ENCODE measurements at regions not wholly inside any gene's neighbourhood (a gene's known extent, or its start where the extent isn't known, plus 50 kb on each side); places are given as distances from the start of the nearest gene placed in this dataset.
"Not testable (repeated sequence)": the region's sequence is repeated elsewhere in the genome, so short reads cannot be mapped to it uniquely, and the experiment has no call there.

GRCh38 chr9:86601697-86602096 lies 247.5 kb upstream of the TUT7 start:
- DNase-seq, result no peak

DNA sequence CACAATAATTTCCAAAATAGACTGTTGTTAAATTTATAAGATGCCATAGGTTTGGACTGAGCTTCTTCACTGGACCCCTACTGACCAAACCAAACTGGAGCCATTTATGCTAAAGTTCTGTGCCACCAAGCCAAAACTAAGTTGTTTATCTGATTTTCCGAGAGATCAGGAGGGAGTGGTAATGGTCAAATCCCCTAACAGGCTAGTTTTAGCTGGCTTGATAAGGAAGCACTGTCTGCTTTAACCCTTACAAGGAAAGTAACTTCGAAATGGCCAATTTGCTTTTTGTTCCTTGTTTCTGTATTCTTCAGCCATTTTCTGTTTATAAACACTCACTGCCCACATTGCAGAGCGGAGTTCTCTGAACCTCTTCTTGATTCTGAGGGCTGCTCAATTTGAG lies 246.8 kb upstream of the TUT7 start:
- DNase-seq, result no peak

GRCh38 chr9:86600291-86600690 lies 246.1 kb upstream of the TUT7 start:
- DNase-seq, result peak; percentile 83

GRCh38 chr9:86599561-86599960 lies 245.4 kb upstream of the TUT7 start:
- DNase-seq, result no peak

GRCh38 chr9:86598411-86599239 lies 244.4 kb upstream of the TUT7 start:
- DNase-seq, result peak; percentile 74

DNA sequence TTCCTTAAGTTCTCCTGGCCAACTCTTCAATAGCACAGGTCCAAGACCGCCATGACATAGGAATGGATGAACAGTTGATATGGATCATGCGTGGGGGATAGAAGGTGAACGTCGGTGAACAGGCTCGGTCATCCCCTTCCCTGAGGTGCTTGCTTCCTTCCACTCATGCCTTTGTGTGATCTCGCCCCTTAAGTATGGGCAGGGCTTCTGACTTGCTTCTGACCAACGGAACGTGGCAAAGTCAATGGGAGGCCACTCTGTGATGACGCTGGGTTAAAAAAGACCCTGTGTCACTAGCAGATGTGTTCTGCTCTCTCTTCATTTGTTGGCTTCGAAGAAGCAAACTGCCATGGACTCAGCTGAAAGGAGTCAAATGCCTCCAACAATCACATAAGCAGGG lies 240.5 kb upstream of the TUT7 start:
- no peak for DNase-seq

- DNase-seq, result peak; percentile 33
These were observed 237.3 kb upstream of the TUT7 start for GRCh38 chr9:86591472-86591871.

DNA sequence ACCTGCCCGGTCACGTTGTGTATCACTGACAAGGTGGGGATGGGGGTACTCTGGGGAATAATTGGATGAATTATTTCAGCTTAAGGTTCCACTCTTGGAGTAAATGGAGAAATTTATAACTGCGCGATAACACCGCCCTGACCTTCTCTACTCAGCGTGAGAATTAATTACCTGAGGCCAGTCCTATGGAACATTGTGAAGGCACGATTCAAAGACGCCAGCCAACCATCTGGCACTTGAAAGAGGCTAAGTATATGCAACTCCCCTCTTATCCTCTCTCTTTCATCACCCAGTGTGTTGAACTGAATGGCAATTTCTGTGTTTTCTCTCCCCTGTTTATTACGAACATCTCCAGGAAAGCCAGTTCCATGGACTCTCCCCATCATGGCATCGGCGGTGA lies 235.5 kb upstream of the TUT7 start:
- no peak for DNase-seq

GRCh38 chr9:86589273-86589672 lies 235.1 kb upstream of the TUT7 start:
- DNase-seq, result no peak

DNA sequence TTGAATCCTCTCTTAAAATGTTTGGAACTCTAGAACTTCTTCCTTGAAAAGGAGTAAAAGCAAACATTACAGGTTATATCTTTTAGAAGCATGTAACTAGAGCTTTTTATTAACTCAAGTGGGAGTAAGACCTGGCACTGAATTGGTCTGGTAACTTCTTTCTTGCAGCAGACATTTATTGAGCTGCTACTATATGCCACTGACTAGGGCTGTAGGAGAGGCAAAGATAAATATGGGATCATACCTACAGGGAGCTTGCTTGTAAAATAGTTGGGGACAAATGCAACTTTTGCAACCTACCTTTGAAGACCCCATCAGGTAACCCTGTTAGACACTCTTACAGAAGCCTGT lies 231.9 kb upstream of the TUT7 start:
- DNase-seq, result no peak

GRCh38 chr9:86585422-86586143 lies 231.4 kb upstream of the TUT7 start:
- DNase-seq, result peak; percentile 12

DNA sequence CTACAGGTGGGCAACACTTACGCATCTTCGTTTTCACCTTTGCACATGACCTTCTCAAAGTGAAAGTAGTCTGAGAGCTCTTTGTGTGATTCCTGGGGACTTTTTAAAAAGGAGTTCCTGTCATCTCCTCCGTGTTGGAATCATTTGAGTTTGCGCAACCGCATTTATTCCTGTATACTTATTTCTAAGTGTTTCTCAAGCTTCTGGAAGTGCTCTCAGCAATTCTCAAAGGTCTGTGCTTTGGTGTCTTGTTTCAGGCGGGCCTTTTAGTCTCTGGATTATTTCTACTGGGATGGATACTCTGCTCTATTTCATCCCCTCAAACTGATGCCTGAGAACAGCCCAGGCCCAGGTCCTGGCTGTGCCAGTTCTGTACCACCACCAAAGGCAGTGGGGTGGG lies 226.5 kb upstream of the TUT7 start:
- DNase-seq, result peak; percentile 17

DNA sequence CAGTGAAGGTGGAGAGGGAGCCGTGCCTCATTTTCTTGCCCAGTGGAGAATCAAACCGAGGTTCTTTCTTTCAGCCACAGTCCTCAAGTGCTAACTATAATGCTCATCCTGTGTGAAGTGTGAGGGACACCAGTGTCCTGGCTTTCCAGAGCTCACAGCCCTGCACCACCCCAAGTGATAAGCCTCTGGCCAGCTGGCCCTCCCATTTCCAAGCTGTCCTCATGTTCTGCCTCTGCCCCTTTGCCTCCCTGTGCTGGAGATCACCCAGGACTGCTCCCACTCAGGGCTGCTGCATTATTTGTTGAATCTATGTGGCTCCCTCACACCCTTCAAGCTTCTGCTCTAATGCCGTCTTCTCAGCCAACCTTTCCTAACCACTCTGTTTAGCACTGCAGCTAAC lies 224.5 kb upstream of the TUT7 start:
- no peak for DNase-seq

DNA sequence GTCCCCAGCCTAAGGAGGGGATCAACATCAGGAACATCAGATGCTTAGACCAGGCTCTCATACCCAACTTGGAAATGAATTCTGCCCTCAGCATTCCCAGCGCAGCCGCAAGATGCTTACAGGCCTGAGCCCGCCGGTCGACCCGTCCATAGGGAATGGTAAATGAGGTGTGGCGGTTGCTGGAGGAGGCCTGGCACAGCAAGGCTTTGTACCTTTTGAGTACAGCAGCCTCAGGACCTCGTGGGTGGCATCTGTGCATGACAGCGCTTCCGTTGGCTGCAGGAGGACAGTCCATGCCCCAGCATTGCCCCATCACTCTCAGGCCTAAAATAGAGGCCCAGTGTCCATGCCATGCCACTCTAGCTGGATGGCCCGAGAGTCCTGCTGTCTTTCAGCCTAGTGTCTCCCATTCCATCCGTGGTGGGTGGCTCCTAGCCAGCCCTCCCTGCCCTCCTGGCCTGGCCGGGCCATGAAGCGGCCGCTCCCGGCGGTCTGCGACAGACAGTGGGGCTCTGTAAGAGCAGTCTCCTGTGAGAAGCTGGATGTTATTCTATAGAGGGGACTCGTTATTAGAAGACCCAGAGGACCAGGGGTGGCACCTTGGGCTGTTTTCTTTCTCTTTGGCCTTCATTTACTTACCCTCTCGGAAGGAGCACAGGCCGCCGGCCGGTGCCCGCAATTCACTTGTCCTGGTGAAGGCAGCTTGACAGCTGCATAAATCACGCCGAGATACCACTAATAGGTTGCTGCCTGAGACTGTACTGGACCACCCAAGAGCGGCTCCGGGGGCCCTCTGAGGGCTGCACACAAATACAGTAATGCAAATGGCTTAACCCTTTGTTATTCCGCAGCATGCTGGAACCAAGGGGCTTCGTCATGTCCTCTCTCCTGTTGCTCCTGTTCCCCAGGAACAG lies 223.5 kb upstream of the TUT7 start:
- DNase-seq, result no peak

- no peak for DNase-seq
These were observed 221.8 kb upstream of the TUT7 start for GRCh38 chr9:86575825-86576525.

- DNase-seq, result no peak
These were observed 220.9 kb upstream of the TUT7 start for GRCh38 chr9:86575137-86575536.

DNA sequence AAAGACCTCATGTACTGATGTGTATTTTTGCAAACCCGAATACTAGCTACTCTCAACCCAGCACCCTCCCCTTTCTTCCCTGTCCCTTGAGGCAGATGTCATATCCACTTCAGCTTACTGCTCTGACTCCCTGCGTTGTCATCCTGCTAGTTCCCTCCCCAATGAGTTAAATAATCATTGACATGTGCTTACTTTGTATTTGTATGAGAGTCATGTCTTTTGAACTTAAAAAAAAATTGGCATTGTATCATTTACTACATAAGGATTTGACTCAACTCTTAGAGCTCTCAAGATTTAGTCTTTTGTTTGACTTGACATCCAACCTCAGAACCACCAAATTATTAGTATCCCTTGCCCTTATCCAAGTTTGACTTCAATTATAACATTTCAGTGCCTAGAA lies 219.7 kb upstream of the TUT7 start:
- DNase-seq, result peak; percentile 62

DNA sequence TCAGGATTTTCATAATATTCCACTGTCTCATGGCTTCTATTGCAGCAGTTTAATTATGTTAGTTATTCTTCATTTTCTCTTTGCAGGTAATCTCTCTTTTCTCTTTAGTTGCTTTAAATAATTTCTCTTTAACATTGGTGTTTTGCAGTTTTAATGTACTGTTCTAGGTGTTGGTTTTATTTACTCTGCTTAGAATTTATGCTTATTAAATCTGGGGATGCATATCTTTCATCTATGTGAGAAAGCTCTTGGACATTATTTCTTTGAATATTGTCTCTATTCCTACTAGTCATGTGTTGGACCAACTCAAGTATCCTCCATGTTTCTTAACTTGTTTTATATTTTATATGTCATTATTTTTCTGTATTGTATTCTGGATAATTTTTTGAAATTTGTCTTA lies 218.7 kb upstream of the TUT7 start:
- DNase-seq, result no peak

GRCh38 chr9:86565603-86566002 lies 211.4 kb upstream of the TUT7 start:
- not testable (repeated sequence) for DNase-seq

GRCh38 chr9:86563936-86564335 lies 209.7 kb upstream of the TUT7 start:
- DNase-seq, result no peak

DNA sequence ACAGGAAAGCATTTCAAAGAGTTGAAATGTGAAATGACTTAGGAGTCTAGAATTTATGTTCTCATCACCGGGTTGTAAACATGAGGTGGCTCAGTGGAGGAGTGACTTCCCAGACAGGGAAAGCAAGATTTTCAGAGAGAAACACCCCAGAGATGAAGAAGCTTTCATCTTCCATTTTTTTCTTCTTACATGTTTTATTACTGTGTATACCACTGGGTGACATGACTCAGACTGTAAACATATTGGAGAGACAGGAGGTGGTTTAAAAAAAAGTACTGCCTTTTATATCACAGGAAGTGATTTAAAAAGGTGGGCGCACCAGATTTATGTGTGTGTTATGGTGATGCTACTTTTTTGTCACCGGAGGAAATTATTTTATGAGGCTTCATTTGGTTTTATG lies 209.1 kb upstream of the TUT7 start:
- DNase-seq, result peak; percentile 60

- DNase-seq, result no peak
These were observed 208.5 kb upstream of the TUT7 start for GRCh38 chr9:86562691-86563090.

DNA sequence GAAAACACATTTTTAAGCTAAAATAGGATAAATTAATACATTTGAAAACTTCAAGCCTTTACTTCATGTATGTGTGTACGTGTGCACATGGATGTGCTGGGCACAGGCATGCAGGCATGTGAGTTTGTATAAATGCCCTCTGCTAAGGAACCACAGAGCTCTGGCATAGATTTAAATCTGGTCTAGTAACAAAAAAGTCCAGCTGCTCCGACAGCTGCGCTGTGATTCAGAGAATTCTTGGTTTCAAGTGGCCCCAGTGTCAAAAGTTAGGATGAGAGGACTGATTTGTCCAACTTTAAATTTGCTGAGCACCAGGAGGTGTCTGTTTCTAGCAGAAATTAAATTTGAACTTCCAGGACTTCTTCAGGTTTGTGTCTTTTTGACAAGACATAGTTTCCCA lies 203.7 kb upstream of the TUT7 start:
- DNase-seq, result peak; percentile 18
